NT2/D1 (cell line): ENCODE measurements at regions not wholly inside any gene's neighbourhood (a gene's known extent, or its start where the extent isn't known, plus 50 kb on each side); places are given as distances from the start of the nearest gene placed in this dataset.

Experiments
- SUZ12 ChIP-seq: IDR thresholded peaks from 2 replicates; pipeline ENCODE4 v1.6.1; 2011; ENCODE audit not compliant: insufficient read length, insufficient read depth; ENCODE audit errors: extremely low read depth
- ZNF274 ChIP-seq: IDR thresholded peaks from 2 replicates; pipeline ENCODE4 v1.6.1; 2011; ENCODE audit warnings: mild to moderate bottlenecking, low read depth, low read length

GRCh38 chr11:92714111-92714510, 255.3 kb upstream of the MTNR1B start:
- no peak for TF ChIP-seq ZNF274
- TF ChIP-seq SUZ12, result no peak
